DND-41 (cell line): ENCODE measurements at regions not wholly inside any gene's neighbourhood (a gene's known extent, or its start where the extent isn't known, plus 50 kb on each side); places are given as distances from the start of the nearest gene placed in this dataset.

Experiments used
- ATAC-seq: fragments of 200-7000 bp; cut with Tn5 transposase; 3 replicates; pipeline ENCODE4 v1.9.1; 2021; ENCODE audit warnings: low read depth; ENCODE audit not compliant: insufficient read depth
- DNase-seq: peaks from one replicate; pipeline ENCODE4 v3.0.0-alpha.2; 2020
- H2AFZ ChIP-seq: 2 replicates; pipeline ENCODE4 v1.6.0; 2012; ENCODE audit warnings: low read depth, low read length
- H3K27ac ChIP-seq: 2 replicates; pipeline ENCODE4 v1.5.1; 2012; ENCODE audit warnings: low read length, inconsistent platforms
- H3K27me3 ChIP-seq: fragments of 200-600 bp; sonication (generic); 2 replicates; pipeline ENCODE4 v1.6.0; 2012; ENCODE audit warnings: low read length, mild to moderate bottlenecking, inconsistent platforms; ENCODE audit not compliant: insufficient read depth, poor library complexity
- H3K36me3 ChIP-seq: 2 replicates; pipeline ENCODE4 v1.5.1; 2012; ENCODE audit warnings: low read length, inconsistent platforms; ENCODE audit not compliant: insufficient read depth
- H3K4me1 ChIP-seq: 2 replicates; pipeline ENCODE4 v1.5.1; 2012; ENCODE audit warnings: mild to moderate bottlenecking, low read length; ENCODE audit not compliant: insufficient read depth
- H3K4me2 ChIP-seq: 2 replicates; pipeline ENCODE4 v1.6.0; 2012; ENCODE audit warnings: mild to moderate bottlenecking, moderate library complexity, low read length, inconsistent platforms; ENCODE audit not compliant: insufficient read depth
- H3K4me3 ChIP-seq, 2 experiments: fragments of 200-600 bp in 1 of 2; shearing (Covaris generic) in 1 of 2; 2 replicates each; pipeline ENCODE4 v1.5.1; 2012 to 2016; ENCODE audit warnings: inconsistent platforms in 2 of 2, low read length in 2 of 2, mild to moderate bottlenecking in 2 of 2, low read depth in 1 of 2, moderate library complexity in 1 of 2
- H3K79me2 ChIP-seq: 2 replicates; pipeline ENCODE4 v1.6.0; 2012; ENCODE audit warnings: low read length, inconsistent platforms; ENCODE audit not compliant: insufficient read depth
- H3K9ac ChIP-seq: 2 replicates; pipeline ENCODE4 v1.6.0; 2012; ENCODE audit warnings: low read depth, mild to moderate bottlenecking, inconsistent platforms, low read length, moderate library complexity
- H3K9me3 ChIP-seq: 2 replicates; pipeline ENCODE4 v1.5.1; 2012; ENCODE audit warnings: low read length, moderate library complexity, mild to moderate bottlenecking, inconsistent platforms; ENCODE audit not compliant: insufficient read depth, severe bottlenecking
- H4K20me1 ChIP-seq: 2 replicates; pipeline ENCODE4 v1.6.0; 2012; ENCODE audit warnings: low read length; ENCODE audit not compliant: insufficient read depth
- CTCF ChIP-seq: IDR thresholded peaks from 2 replicates; pipeline ENCODE4 v1.5.1; 2012; ENCODE audit warnings: borderline replicate concordance, low read length, moderate library complexity, mild to moderate bottlenecking; ENCODE audit not compliant: poor library complexity, severe bottlenecking; ENCODE audit errors: extremely low read depth
- EZH2 ChIP-seq: IDR thresholded peaks from 3 replicates; pipeline ENCODE4 v1.6.1; 2012; ENCODE audit warnings: borderline replicate concordance, low read depth, mild to moderate bottlenecking, moderate library complexity, low read length, inconsistent platforms; ENCODE audit not compliant: severe bottlenecking

GRCh38 chr12:115419145-115419646 is 735.2 kb upstream of the TBX3 start:
- H3K9me3 ChIP-seq = no peaks in the 10 kb centered on the region

GRCh38 chr12:115417610-115418009 is 733.6 kb upstream of the TBX3 start:
- ATAC-seq (no peak), DNase-seq (no peak)
- no peak overlapping the region for H3K4me3 ChIP-seq
- no peaks in the 10 kb centered on the region for H3K36me3 ChIP-seq
- H3K9me3 ChIP-seq = no peaks in the 10 kb centered on the region
- peaks cover 10% of the 10 kb centered on the region for H3K27me3 ChIP-seq
- no peaks in the 10 kb centered on the region for H4K20me1 ChIP-seq
- H3K79me2 ChIP-seq = no peaks in the 10 kb centered on the region
- H3K9ac ChIP-seq = no peak overlapping the region
- H3K27ac ChIP-seq = no peak overlapping the region
- TF ChIP-seq CTCF = no peak
- TF ChIP-seq EZH2 = no peak
- H3K4me1 ChIP-seq = no peaks in the 10 kb centered on the region
- H3K4me2 ChIP-seq = no peak overlapping the region
- no peak overlapping the region for H2AFZ ChIP-seq

More at GRCh38 chr12:115419145-115419646, 735.2 kb upstream of the TBX3 start:
- H2AFZ ChIP-seq = no peak overlapping the region
- no peaks in the 10 kb centered on the region for H3K36me3 ChIP-seq
- no peak for DNase-seq
- no peaks in the 10 kb centered on the region for H3K79me2 ChIP-seq
- no peaks in the 10 kb centered on the region for H4K20me1 ChIP-seq
- TF ChIP-seq EZH2 (no peak), CTCF (no peak)
- no peak overlapping the region for H3K27ac ChIP-seq
- ATAC-seq = no peak
- H3K9ac ChIP-seq = no peak overlapping the region
- H3K4me1 ChIP-seq = no peaks in the 10 kb centered on the region
- no peak overlapping the region for H3K4me2 ChIP-seq
- peaks cover 13% of the 10 kb centered on the region for H3K27me3 ChIP-seq
- no peak overlapping the region for H3K4me3 ChIP-seq

GRCh38 chr12:115416869-115417268 is 732.9 kb upstream of the TBX3 start:
- Histone ChIP-seq H2AFZ (no peak overlapping the region), H3K36me3 (no peaks in the 10 kb centered on the region), H3K4me1 (no peaks in the 10 kb centered on the region), H4K20me1 (no peaks in the 10 kb centered on the region), H3K9me3 (no peaks in the 10 kb centered on the region), H3K9ac (no peak overlapping the region), H3K4me3 (no peak overlapping the region), H3K79me2 (no peaks in the 10 kb centered on the region), H3K27me3 (peaks cover 15% of the 10 kb centered on the region), H3K27ac (no peak overlapping the region), H3K4me2 (no peak overlapping the region)
- DNase-seq (no peak), ATAC-seq (no peak)
- TF ChIP-seq CTCF (no peak), EZH2 (no peak)

GRCh38 chr12:115413626-115414025 is 729.7 kb upstream of the TBX3 start:
- no peak for TF ChIP-seq CTCF
- TF ChIP-seq EZH2 = no peak
- Histone ChIP-seq H3K9me3 (no peaks in the 10 kb centered on the region), H3K4me3 (no peak overlapping the region), H3K79me2 (no peaks in the 10 kb centered on the region), H3K4me1 (no peaks in the 10 kb centered on the region), H3K9ac (no peak overlapping the region), H3K4me2 (no peak overlapping the region), H3K27ac (no peak overlapping the region), H3K27me3 (peaks cover 6% of the 10 kb centered on the region), H3K36me3 (no peaks in the 10 kb centered on the region), H2AFZ (no peak overlapping the region), H4K20me1 (no peaks in the 10 kb centered on the region)
- no peak for DNase-seq
- ATAC-seq = no peak
